Activated CD8-positive, alpha-beta memory T cell treated with anti-CD3 and anti-CD28 coated beads for 24 hours (primary cell): ENCODE measurements at regions not wholly inside any gene's neighbourhood (a gene's known extent, or its start where the extent isn't known, plus 50 kb on each side); places are given as distances from the start of the nearest gene placed in this dataset.
"Not testable (repeated sequence)": the region's sequence is repeated elsewhere in the genome, so short reads cannot be mapped to it uniquely, and the experiment has no call there.

ENCODE experiments used
- DNase-seq: peaks from one replicate; pipeline ENCODE4 v3.0.0-alpha.2; 2020

DNA sequence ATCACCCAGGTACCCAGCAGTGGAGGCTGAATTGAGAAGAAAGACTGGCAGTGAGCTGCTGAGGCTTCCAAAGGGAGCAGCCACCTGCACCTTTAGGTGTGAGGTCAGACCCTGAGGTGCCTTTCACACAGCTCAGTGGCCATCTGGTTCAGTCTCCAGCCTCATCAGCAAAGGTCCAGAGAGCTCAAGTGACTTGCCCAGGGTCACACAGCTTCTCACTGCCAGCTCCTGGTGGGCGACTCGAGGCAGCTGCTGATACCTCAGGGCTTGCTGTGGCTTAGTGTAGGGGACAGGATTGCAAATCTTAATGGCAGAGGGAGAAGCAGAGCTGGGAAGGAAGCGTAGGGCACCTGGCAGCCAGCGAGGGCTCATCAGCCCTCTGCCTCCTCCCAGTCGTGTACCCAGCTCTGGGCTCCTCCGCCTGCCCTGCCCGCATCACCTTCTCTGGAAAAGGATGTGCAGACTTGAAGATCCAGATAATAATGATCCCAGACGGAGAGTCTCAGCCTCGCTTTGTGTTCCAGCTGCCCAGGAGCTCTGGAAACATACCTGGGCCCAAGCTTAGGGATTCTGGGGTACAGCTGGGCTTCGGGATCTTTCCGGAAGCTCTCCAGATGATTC lies 165.3 kb upstream of the GSE1 start:
- no peak for DNase-seq

DNA sequence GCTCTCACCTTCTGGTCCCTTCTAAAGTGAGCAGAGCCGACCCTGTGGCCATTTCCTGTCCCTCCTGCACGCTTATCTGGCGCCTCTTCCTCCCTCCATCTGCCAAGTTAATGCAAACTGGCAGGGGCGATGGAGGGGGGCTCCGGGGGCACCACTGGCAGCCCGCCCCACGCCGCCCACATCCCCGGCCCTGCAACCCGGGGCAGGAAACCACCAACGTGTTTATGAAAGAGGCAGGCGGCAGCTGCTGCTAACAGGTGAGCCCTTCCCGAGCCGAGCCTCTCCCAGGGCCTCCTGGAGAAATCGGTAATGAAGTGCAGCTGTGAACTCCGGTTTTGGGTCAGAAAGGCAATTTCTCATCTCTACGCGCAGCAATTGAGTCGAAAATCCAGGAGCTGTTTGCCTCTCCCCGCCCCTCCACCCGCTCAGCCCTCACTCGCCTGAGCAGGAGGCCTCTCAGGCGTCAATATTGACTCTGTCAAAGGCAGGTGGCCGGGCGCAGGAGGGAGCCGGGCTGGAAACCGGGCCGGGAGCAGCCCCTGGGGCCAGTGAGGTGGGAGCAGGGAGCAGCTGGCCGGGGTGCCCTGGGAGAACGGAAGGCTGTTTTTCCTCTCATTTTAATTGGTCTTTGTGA lies 164.4 kb upstream of the GSE1 start:
- peak; percentile 78 for DNase-seq

DNA sequence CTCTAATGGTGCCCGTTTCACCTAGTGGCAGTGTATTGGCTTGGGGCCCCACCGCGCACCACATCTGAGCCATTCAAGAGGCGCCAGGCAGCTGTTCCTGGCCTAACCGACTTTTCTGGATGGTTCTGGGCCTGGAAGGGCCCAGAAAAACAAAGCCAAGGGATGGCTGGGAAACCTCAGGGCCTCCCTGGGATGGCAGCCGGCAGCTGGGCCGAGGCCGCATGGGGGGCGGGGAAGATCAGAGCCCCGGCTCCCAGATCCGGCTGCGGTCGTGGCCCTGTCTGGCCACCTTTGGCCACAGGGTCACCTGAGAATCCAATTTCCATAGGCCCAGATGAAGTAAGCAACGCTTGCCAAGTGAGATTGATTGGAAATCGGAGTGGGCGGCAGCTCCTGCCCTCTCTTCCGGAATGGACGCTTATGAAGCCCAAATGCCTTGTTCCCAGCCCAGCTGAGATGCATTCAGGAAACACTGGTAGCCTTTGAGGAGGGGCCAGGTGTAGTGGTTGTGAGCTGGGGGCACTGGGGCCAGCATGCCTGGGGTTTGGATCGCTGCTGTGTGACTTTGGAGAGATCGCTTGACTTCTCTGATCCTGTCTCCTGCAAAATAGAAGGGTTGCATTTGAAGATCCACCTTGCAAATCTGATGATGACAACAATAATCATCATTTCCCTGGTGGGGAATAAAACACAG lies 163.8 kb upstream of the GSE1 start:
- no peak for DNase-seq

DNA sequence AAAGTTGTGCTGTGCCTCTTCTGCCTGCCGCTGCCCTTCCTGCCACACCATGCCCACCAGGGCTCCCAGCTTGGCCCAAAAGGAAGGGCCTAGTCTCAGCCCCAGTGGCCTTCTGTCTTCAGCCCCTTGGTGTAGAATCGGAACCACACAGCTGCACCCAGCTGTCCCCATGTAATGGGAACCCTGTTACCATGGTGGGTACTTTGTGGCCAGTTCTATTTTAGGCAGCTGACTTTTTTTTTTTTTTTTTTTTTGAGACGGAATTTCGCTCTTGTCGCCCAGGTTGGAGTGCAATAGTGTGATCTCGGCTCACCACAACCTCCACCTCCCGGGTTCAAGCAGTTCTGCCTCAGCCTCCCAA lies 163.3 kb upstream of the GSE1 start:
- DNase-seq: no peak

DNA sequence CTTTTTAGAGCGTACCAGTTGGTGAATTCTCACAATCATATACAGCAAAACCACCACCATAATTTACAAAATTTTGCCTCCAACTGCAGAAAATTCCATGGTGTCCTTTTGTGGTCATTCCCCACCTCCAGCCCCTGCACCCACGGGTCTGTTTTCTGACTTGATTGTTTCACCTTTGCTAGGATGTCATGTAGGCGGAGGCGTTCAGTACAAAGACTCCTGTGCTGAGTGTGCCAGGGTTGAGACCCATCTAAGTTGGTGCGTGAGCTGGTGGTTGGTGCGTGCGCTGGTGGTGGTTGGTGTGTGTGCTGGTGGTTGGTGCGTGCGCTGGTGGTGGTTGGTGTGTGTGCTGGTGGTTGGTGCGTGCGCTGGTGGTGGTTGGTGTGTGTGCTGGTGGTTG lies 162.0 kb upstream of the GSE1 start:
- DNase-seq: not testable (repeated sequence)

DNA sequence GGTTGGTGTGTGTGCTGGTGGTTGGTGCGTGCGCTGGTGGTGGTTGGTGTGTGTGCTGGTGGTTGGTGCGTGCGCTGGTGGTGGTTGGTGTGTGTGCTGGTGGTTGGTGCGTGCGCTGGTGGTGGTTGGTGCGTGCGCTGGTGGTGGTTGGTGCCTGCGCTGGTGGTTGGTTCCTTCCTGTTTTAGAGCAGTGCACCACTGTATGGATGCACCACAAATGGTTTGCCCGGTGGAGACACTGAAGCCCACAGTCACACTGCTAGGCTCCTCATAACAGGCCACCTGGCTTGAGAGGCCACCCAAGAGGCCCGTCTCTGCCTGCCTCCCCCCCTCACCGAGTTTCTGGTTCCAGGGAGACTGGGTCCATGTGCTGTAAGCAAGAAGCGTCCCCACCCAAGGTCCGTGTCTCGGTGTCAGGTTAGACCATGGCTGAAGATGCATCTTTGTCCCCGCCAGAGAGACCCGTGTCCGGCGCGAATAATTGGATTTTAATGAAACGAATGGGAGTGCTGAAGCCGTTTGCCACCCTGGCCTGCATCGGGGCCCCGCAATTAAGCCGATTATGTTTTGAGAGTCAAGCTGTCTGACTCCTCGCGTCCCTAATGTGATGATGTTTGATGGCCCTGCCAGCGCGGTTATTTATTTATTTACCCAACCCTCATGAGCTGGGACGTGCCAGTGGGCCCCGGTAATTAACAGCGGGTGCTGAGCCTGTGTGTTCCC lies 161.3 kb upstream of the GSE1 start:
- DNase-seq: no peak

DNA sequence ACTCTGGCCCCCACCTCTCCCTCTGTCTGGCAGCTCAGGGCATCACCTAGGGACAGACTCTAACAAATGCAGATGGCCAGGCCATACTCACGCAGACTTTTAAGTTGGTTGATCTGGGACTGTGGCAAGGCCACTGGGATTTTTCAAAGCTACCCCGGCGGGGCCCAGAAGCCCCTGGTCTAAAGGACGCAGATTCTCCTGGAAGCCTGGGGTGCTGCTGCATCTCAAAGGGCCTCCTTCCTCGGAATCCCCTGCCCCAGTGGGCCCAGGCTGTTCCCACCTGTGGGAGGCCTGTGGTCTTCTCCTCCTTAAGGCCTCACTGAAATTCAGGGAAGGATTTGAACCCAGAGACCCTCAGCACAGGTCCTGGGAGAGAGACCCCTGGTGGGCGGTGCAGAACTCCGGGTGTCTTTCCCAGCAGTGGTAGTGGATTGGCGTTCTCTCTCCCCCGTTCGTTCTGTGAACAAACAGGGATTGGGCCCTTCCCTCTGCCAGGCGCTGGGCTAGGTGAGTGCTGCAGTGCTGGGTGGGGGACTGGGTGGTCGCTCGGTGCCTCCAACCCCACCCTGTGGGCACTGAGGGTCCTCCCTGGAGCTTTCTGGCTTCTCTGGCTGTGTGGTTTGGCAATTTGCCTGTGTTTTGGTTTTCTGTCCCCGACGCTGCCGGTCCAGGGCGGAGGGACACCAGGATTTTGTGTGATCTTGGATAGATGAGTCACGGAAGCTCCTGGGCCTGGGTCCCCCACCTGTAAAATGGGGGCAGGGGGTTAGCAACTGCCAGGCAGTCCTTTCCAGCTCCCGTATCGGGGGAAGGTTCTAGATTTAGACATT lies 160.5 kb upstream of the GSE1 start:
- no peak for DNase-seq

DNA sequence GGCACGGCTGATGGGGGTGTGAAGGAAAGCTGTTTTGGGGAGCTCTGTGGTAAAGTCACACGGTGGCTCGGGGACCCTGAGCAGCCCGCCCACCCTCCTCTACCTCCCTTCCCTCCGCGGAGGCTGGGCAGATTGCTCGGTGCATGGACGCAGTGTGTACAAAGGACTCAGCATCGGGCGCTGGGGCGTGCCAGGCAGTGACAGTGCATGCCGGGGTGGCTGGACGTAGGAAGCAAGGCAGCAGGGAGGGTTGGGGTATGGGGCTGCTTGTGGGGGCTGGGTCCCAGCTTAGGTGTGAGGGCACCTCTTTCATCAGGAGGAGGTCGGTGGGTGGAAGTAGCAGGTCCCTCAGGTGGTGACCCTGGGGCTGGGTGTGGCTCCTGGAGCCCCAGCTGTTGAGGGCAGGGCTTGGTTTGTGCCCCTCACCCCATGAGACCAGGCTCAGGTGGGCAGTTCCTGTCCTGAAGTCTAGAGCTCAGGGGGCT lies 159.9 kb upstream of the GSE1 start:
- DNase-seq: no peak

DNA sequence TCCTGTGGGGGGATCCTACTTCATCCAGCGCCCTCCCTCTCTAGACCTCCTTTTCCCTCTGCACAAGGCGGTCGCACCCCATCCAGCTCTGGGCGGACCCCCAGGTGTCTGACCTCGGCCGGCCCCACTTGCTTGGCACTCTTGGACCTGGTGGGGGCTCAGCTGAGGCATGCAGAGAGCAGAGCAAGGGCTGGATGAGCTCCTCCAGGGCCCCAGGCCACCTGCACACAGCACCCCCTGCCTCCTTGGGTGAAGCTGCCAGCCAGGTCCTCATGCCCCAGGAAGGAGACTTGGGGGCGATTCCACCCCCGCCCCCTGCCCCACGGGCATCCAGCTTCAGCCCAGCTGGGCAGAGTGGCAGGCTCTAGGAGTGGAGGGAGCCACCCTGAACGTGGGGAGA lies 159.4 kb upstream of the GSE1 start:
- DNase-seq: no peak

DNA sequence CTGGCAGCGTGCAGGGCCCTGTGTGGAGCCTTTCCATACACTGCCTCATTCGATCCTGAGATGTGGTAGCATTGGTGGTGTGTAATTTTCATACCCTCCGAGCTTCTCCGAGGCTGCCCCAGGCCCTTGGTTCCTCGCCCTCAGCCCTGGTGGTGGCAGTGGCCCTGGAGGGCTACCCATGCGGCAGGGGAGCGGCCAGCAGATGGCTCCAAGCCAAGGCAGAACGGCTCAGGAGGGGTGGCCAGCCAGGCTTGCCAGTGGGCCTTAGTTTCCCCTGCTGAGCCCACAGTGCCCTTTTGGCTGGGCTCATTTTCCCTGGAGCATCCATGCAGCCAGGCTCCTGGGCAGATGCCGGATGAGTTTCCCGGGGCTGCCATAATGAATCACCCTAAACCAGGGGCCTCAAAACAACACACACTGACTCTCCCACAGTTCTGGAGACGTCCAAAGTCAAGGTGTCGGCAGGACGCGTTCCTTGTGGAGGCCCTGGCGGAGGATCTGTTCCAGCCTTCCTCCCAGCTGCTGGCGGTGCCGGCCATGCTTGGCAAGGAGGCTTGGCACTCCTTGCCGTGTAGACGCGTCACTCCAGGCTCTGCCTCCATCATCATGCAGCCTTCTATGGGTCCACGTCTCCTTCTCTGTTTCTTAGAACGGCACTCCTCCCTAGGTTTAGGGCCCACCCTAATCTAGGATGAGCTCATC lies 158.8 kb upstream of the GSE1 start:
- no peak for DNase-seq

DNA sequence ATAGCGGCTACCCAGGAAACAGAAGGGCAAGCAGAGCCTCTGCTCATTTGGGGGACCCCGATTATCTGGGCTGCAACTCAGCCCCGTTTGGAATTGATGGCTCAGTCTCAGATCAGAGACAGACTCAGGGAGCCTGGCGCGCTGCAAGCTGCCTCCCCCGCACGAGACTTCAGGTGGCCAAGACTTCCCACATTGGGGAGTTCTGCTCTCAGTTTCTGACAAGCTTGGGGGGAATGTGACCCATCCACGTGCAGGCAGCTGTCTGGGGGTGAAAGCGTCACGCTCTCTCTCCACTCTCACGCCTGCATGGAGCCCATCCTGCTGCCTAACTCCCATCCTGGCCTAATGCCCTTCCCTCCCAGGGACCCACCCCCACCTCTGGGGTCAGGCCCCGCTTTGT lies 157.6 kb upstream of the GSE1 start:
- DNase-seq: no peak

DNA sequence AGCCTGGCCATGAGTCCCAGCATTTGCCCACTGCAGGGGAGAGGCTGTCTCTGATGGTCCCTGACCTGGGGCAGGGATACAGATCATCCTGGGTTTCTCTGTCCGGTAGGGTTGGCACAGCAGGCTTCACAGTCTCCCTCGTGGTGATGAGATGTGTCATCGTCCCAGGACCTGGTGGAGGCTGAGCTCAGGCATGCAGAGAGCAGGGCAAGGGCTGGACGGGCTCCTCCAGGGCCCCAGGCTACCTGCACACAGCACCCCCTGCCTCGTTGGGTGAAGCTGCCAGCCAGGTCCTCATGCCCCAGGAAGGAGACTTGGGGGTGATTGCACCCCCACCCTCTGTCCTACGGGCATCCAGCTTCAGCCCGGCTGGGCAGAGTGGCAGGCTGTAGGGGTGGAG lies 155.8 kb upstream of the GSE1 start:
- no peak for DNase-seq

DNA sequence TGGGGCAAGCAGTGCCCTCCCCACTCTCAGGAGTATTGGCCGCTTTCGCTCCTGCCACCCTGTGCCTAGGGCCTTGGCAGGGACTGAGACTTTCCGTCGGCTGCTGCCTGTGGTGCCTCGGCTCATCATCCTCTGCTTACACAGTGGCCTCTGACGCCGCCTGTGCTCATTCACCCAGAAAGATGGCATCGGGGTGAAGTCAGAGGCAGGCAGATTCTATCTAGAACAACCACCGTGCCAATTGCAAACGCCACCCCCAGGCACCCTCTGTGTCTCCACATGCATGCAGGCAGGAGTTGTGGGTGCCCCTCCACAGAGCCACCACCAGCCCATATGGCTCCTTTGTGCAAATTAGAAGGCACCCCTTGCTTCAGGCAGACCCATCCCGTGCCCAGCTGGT lies 154.2 kb upstream of the GSE1 start:
- no peak for DNase-seq

DNA sequence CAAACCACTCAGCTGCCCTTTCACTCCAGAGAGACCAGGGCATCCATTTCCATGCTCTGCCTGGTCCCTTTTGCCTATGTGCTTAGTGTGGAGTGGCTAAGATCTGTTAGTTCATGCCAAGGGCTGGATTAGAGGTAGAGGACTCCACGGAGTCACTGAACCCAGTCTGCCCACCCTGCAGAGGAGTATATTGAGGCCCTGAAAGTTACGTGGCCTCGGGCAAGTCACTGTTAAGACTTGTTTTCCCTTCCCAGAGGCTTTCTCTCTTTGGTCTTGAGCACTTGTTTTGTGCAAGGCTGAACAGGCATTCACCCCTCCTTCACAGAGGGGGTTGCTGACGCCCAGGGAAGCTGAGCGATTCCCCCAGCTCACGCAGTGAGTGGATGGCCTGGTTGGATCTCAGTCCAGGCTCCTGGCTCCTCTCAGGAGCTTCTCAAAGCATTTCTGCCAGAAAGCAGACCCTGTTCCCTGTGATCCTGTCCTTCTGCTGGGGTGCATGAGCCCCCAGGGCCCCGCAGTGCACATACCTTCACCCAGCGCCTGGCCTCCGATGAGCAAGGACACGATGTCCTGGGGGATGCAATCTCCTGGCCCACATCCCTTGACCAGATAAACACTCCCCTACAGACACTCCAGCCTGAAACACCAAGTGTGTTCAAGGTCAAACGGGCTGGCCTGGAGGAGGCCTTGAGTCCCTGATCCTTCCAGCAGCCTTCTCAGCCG lies 153.4 kb upstream of the GSE1 start:
- DNase-seq: no peak

DNA sequence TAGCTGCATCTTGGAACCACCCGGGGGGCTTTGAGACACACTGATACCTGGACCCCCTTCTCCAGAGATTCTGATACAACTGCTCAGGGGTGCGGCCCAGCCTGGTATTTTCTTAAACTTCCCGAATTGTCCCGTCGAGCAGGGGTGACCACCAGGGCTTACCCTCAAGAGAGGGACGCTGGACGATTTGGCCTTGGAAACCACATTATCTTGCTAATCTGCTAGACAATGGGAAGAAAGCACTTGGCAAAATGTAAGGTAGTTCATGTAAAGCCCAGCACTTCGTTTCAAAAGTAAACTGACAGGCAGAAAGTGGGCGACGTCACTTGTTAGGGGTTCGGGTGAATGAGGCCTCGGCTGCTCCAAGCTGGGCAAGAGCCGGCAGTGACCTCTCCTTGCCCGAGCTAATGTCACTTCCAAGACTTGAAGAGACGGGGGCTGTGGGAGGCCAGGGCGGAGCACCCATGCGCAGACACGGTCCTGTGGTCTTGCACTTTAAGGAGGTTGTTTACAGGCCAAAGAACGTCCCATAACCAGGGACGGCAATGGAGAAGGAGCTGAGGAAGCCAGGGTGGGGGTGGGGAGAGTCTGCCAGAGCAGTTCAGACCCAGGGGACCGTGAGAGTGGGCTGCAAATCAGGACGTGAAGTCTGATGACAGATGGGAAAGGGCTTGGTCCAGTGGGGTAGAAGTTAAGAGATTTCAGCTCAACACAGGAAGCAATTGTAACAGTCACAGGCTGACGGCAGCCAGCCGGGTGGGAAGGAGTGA lies 152.7 kb upstream of the GSE1 start:
- no peak for DNase-seq

DNA sequence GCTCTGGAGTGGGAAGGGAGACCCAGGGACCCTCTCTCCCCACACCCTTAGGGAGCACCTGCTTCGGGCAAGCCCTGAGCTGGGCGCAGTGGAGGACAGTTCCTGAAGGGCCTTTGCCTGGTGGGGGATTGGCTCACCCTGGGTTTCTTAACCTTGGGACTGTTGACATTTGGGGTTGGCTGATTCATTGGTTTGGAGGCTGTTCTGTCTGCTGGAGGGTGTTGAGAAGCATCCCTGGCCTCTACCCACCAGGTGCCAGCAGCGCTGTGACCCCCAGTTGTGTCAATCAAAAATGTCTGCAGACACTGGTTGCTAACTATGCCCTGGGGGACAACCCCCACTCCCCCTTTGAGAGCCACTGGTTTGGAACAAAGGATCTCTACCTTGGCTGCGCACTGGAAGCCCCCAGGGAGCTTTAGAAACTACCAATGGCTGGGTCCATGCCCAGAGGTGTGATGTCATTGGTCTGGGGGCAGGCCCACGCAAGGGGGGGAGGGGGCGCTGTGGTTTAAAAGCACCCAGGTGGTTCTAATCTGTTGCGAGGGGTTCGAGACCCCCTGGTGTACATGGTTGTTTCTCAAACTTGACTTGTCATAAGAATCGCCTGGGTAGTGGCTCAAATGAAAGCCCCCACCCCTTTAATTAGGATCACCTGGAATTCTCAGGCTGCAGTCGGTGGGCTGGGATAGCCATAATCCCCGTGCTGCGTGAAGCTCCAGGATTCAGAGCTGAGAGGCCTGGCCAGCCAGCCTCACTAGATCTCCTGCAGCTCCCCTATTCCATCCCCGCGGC lies 151.9 kb upstream of the GSE1 start:
- DNase-seq: no peak

DNA sequence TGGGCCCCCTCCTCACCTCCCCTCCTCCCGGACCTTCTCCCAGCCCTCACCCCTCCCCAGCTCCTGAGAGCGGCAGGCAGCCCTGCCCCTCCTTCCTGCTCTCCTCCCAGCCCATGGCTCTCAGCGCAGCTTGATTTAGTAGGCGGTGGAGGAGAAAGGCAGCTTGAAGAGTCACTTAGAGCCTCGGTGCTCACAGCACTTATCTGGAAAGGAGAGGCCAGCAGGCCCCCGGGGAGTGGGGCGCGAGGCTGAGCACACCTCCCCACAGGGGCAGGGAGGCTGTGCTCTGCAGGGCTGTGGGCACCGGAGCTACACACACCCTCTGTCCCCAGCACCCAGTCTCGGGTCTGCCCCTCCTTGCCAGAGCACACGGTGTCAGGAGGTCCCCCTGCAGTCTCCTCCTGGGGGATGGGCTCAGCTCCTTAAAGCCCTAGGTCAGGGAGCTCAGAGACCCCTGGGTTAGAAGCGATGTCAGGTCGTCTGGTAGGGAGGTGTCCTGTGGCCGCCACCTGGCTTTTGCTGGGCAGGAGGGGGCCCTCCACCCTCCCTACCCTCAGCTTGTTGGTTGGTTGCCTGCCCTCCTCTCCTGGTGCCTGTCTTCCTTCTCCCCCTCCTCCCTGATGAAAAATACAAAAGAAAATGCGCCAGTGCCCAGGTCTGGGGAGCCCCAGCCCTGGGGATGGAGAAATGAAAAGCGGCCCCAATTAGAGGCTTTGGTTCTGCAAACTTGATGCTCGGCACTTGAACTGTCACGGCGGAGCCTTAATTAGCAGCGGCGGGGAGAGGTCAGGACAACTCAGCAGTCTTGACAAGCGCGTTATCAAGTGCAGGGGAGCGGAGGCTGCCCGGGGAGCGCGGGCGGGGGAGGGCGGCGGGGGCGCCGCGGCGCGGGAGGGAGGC lies 151.1 kb upstream of the GSE1 start:
- no peak for DNase-seq

DNA sequence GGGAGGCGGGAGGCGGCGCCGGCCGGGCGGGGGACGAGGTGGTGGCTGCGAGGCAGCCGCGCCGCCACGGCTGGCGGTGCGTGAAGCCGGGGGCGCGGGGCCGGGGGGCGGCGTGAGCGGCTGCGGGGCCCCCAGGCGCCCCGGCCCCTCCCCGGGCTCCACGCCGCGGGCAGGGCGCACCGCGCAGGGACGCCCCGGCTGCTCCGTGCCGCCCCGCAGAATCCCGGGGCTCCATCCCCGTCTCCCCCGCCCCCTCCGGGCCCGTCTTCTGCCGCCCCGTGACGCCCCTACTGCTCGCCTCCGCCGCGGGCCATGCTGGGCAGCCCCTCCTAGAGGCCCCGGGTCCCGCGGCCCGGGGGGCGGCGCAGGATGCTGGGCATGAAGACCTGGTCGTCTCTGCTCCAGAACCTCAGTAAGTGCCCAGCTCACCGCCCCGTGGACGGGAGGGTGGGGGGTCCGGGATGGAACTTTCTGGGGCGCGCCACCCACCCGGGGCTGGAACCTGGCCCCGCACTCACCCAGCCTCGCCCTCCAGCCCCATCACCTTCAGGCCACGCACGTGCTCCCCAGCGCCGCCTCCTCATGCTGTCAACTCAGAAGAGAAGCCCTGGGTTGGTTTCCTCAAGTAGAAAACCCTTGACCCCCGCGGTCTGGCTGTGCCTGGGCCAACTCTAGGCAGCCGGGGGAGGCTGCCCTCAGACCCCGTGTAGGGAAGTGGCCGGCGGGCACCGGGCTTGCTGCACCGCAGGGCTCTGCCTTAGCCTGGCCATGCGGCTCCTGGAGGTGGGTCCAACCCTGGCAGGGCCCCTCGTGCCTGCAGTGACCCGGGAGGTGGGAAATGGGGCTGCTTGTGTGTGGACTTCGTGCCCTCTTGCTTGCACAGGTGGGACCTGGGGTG lies 150.2 kb upstream of the GSE1 start:
- no peak for DNase-seq
